Liver (tissue), 8 donors: ENCODE measurements at regions not wholly inside any gene's neighbourhood (a gene's known extent, or its start where the extent isn't known, plus 50 kb on each side); places are given as distances from the start of the nearest gene placed in this dataset.

Source experiments
- DNase-seq: peaks from one replicate; pipeline ENCODE4 v3.0.0-alpha.2; 2017; ENCODE audit warnings: low spot score
- H3K27ac ChIP-seq, 2 donors: one replicate each; pipeline ENCODE4 v1.7.0; 2013; ENCODE audit warnings: inconsistent platforms in 2 of 2, low read length in 2 of 2, control low read depth in 1 of 2, low read depth in 1 of 2, mild to moderate bottlenecking in 1 of 2
- H3K27me3 ChIP-seq, 4 donors: one replicate each; pipeline versions ENCODE4 v1.6.1 to v1.7.0; 2013; ENCODE audit warnings: low read length in 3 of 4, inconsistent platforms in 1 of 4, mild to moderate bottlenecking in 1 of 4, moderate library complexity in 1 of 4; ENCODE audit not compliant: control insufficient read depth in 4 of 4, insufficient read depth in 4 of 4
- H3K36me3 ChIP-seq, 4 donors: one replicate each; pipeline versions ENCODE4 v1.6.1 to v1.7.0; 2013; ENCODE audit warnings: low read length in 3 of 4, mild to moderate bottlenecking in 3 of 4, low read depth in 1 of 4, moderate library complexity in 1 of 4; ENCODE audit not compliant: control insufficient read depth in 4 of 4, insufficient read depth in 3 of 4
- H3K4me1 ChIP-seq, 4 donors: one replicate each; pipeline versions ENCODE4 v1.6.1 to v1.7.0; 2013; ENCODE audit warnings: low read length in 3 of 4, mild to moderate bottlenecking in 3 of 4, moderate library complexity in 1 of 4; ENCODE audit not compliant: control insufficient read depth in 4 of 4, insufficient read depth in 4 of 4
- H3K4me3 ChIP-seq, 3 donors: one replicate each; pipeline versions ENCODE4 v1.6.1 to v1.7.0; 2013; ENCODE audit warnings: low read length in 3 of 3, control low read depth in 1 of 3, low read depth in 1 of 3, mild to moderate bottlenecking in 1 of 3
- H3K9ac ChIP-seq, 2 donors: one replicate each; pipeline ENCODE4 v1.7.0; 2013; ENCODE audit warnings: low read length in 2 of 2, mild to moderate bottlenecking in 2 of 2, moderate library complexity in 2 of 2, control low read depth in 1 of 2, low read depth in 1 of 2
- H3K9me3 ChIP-seq, 4 donors: one replicate each; pipeline versions ENCODE4 v1.6.1 to v1.7.0; 2013; ENCODE audit warnings: low read length in 3 of 4; ENCODE audit not compliant: control insufficient read depth in 4 of 4
- EGR1 ChIP-seq, 2 donors: IDR thresholded peaks; 2 replicates each; pipeline ENCODE4 v1.6.1; 2016 to 2018; ENCODE audit warnings: antibody characterized with exemption in 2 of 2, low read depth in 2 of 2
- FOXA1 ChIP-seq: IDR thresholded peaks from 2 replicates; pipeline ENCODE4 v1.6.1; 2016; ENCODE audit warnings: antibody characterized with exemption
- FOXA2 ChIP-seq: IDR thresholded peaks from 2 replicates; pipeline ENCODE4 v1.6.1; 2016; ENCODE audit warnings: antibody characterized with exemption
- GABPA ChIP-seq, 2 donors: IDR thresholded peaks in 1 of 2; conservative IDR thresholded peaks in 1 of 2; 2 replicates each; pipeline ENCODE4 v1.6.1; 2016; ENCODE audit warnings: antibody characterized with exemption in 2 of 2, mild to moderate bottlenecking in 1 of 2, moderate library complexity in 1 of 2
- HNF4A ChIP-seq, 2 donors: conservative IDR thresholded peaks; 2 replicates each; pipeline ENCODE4 v1.6.1; 2016; ENCODE audit warnings: antibody characterized with exemption in 2 of 2, mild to moderate bottlenecking in 2 of 2
- HNF4G ChIP-seq: IDR thresholded peaks from 2 replicates; pipeline ENCODE4 v1.6.1; 2016; ENCODE audit warnings: antibody characterized with exemption
- JUND ChIP-seq, 2 donors: IDR thresholded peaks; 2 replicates each; pipeline ENCODE4 v1.6.1; 2016; ENCODE audit warnings: antibody characterized with exemption in 2 of 2
- NR2F2 ChIP-seq: IDR thresholded peaks from 2 replicates; pipeline ENCODE4 v1.6.1; 2016; ENCODE audit warnings: antibody characterized with exemption
- RAD21 ChIP-seq, 2 donors: IDR thresholded peaks; 2 replicates each; pipeline ENCODE4 v1.6.1; 2016; ENCODE audit warnings: antibody characterized with exemption in 2 of 2, mild to moderate bottlenecking in 2 of 2
- REST ChIP-seq: IDR thresholded peaks from 2 replicates; pipeline ENCODE4 v1.6.1; 2016; ENCODE audit warnings: antibody characterized with exemption, mild to moderate bottlenecking
- RXRA ChIP-seq, 2 donors: IDR thresholded peaks; 2 replicates each; pipeline ENCODE4 v1.6.1; 2017 to 2018; ENCODE audit warnings: antibody characterized with exemption in 2 of 2, mild to moderate bottlenecking in 1 of 2
- SP1 ChIP-seq: IDR thresholded peaks from 2 replicates; pipeline ENCODE4 v1.6.1; 2018; ENCODE audit warnings: antibody characterized with exemption, mild to moderate bottlenecking
- TAF1 ChIP-seq: conservative IDR thresholded peaks from 2 replicates; pipeline ENCODE4 v1.6.1; 2016; ENCODE audit warnings: antibody characterized with exemption, mild to moderate bottlenecking
- YY1 ChIP-seq: IDR thresholded peaks from 2 replicates; pipeline ENCODE4 v1.6.1; 2016; ENCODE audit warnings: antibody characterized with exemption, mild to moderate bottlenecking
- ZBTB33 ChIP-seq: IDR thresholded peaks from 2 replicates; pipeline ENCODE4 v1.6.1; 2016; ENCODE audit warnings: antibody characterized with exemption
- WGBS: extraction: QIAGEN DNeasy Blood & Tissue Kit; methylation state at CpG from one replicate; pipeline ENCODE4 v1.1.7; 2013; 5-methylcytosine and 5-hydroxymethylcytosine counted together
- TF ChIP-seq, protein P1 (sequence below): IDR thresholded peaks from 2 replicates; pipeline ENCODE4 v1.6.1; 2016; ENCODE audit warnings: antibody characterized with exemption
- TF ChIP-seq, protein P2 (sequence below): IDR thresholded peaks from 2 replicates; pipeline ENCODE4 v1.6.1; 2016; ENCODE audit warnings: antibody characterized with exemption
- TF ChIP-seq, protein P3 (sequence below): fragments of 150-350 bp; IDR thresholded peaks from 2 replicates; pipeline ENCODE4 v1.5.1; 2017; ENCODE audit warnings: improper control_type of control experiment, low read depth, low read length; ENCODE audit not compliant: missing input control
- donor health status: healthy.
- donor health status: healthy.
- donor health status: healthy.
- donor health status: healthy.
- donor health status: healthy.

GRCh38 chr1:198472997-198473396 is 67.5 kb downstream of the ATP6V1G3 start:
- no peaks in the 10 kb centered on the region for H3K9me3 ChIP-seq
- H3K4me1 ChIP-seq, result no peaks in the 10 kb centered on the region
- DNase-seq, result no peak
- H3K27ac ChIP-seq, result no peak overlapping the region
- TF ChIP-seq RXRA (IDR thresholded peaks at IDR 0.05) (no peak), TAF1 (no peak), JUND (IDR thresholded peaks at IDR 0.05) (no peak), NR2F2 (no peak), EGR1 (IDR thresholded peaks at IDR 0.05; ENCODE audit: low read depth in 2 of 2) (no peak), SP1 (no peak), ZBTB33 (no peak), GABPA (IDR thresholded peaks at IDR 0.05 in 1 of 2, conservative IDR thresholded peaks at IDR 0.05 in 1 of 2) (no peak), REST (no peak), FOXA2 (no peak), FOXA1 (no peak), YY1 (no peak), HNF4G (no peak), RAD21 (IDR thresholded peaks at IDR 0.05) (no peak), HNF4A (conservative IDR thresholded peaks at IDR 0.05) (no peak)
- TF ChIP-seq, protein P1, sequence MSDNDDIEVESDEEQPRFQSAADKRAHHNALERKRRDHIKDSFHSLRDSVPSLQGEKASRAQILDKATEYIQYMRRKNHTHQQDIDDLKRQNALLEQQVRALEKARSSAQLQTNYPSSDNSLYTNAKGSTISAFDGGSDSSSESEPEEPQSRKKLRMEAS, result no peak
- TF ChIP-seq, protein P2, sequence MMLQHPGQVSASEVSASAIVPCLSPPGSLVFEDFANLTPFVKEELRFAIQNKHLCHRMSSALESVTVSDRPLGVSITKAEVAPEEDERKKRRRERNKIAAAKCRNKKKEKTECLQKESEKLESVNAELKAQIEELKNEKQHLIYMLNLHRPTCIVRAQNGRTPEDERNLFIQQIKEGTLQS, result no peak
- TF ChIP-seq, protein P3, sequence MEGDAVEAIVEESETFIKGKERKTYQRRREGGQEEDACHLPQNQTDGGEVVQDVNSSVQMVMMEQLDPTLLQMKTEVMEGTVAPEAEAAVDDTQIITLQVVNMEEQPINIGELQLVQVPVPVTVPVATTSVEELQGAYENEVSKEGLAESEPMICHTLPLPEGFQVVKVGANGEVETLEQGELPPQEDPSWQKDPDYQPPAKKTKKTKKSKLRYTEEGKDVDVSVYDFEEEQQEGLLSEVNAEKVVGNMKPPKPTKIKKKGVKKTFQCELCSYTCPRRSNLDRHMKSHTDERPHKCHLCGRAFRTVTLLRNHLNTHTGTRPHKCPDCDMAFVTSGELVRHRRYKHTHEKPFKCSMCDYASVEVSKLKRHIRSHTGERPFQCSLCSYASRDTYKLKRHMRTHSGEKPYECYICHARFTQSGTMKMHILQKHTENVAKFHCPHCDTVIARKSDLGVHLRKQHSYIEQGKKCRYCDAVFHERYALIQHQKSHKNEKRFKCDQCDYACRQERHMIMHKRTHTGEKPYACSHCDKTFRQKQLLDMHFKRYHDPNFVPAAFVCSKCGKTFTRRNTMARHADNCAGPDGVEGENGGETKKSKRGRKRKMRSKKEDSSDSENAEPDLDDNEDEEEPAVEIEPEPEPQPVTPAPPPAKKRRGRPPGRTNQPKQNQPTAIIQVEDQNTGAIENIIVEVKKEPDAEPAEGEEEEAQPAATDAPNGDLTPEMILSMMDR, result no peak
- no peaks in the 10 kb centered on the region for H3K27me3 ChIP-seq
- 81% methylated on average over 2 of the region's 2 CpGs for WGBS
- no peak overlapping the region for H3K4me3 ChIP-seq
- no peaks in the 10 kb centered on the region for H3K36me3 ChIP-seq
- no peak overlapping the region for H3K9ac ChIP-seq

DNA sequence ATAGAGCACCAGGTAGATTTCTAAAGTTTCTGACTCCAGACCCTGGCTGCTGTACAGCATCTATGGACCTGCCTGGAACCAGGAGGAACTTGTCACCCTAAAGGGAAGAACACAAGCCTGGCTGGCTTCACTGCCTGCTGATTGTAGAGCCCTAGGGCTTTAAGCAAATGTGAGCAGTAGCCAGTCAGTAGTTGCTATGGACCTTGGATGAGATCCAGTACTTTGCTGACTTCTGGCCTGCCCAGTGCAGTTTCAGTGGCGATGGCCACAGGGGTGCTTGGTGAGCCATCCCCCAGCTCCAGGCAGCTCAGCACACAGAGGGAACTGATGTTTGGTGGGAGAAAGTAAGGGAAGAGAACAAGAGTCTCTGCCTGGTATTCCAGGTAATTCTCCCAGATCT is 68.4 kb downstream of the ATP6V1G3 start:
- TF ChIP-seq, protein P2, result no peak
- TF ChIP-seq REST (no peak), FOXA1 (no peak), EGR1 (IDR thresholded peaks at IDR 0.05; ENCODE audit: low read depth in 2 of 2) (no peak), HNF4G (no peak), ZBTB33 (no peak), HNF4A (conservative IDR thresholded peaks at IDR 0.05) (no peak), GABPA (IDR thresholded peaks at IDR 0.05 in 1 of 2, conservative IDR thresholded peaks at IDR 0.05 in 1 of 2) (no peak)
- 88% methylated on average over 1 of the region's 1 CpG for WGBS

More for the DNA sequence above, 68.4 kb downstream of the ATP6V1G3 start:
- Histone ChIP-seq H3K9ac (no peak overlapping the region), H3K9me3 (no peaks in the 10 kb centered on the region), H3K4me1 (no peaks in the 10 kb centered on the region), H3K4me3 (no peak overlapping the region), H3K27me3 (no peaks in the 10 kb centered on the region), H3K27ac (no peak overlapping the region), H3K36me3 (no peaks in the 10 kb centered on the region)
- DNase-seq, result no peak
